ENCODE measurements at regions not wholly inside any gene's neighbourhood (a gene's known extent, or its start where the extent isn't known, plus 50 kb on each side); places are given as distances from the start of the nearest gene placed in this dataset.

- TF ChIP-seq CTCF (IDR thresholded peaks at IDR 0.05) (no peak), POLR2A (IDR thresholded peaks at IDR 0.05) (no peak), EP300 (IDR thresholded peaks at IDR 0.05) (no peak)
These were observed 58.9 kb upstream of the SLC30A5 start for GRCh38 chr5:69034898-69035297.

All from ovary (tissue), 3 donors.